H9 (cell line): ENCODE measurements at regions not wholly inside any gene's neighbourhood (a gene's known extent, or its start where the extent isn't known, plus 50 kb on each side); places are given as distances from the start of the nearest gene placed in this dataset.

ENCODE experiments used
- DNase-seq: peaks from one replicate; pipeline ENCODE4 v3.0.0-alpha.2; 2017
- H2AFZ ChIP-seq: one replicate; pipeline ENCODE4 v1.6.1; 2013; ENCODE audit warnings: mild to moderate bottlenecking, low read length, control low read depth, moderate library complexity
- H2AK5ac ChIP-seq: 2 replicates; pipeline ENCODE4 v1.6.1; 2013; ENCODE audit warnings: low read length, control low read depth, mixed read lengths; ENCODE audit not compliant: insufficient read length
- H2BK120ac ChIP-seq: one replicate; pipeline ENCODE4 v1.6.1; 2013; ENCODE audit warnings: low read depth, mild to moderate bottlenecking, low read length, control low read depth, inconsistent platforms; ENCODE audit not compliant: poor library complexity, severe bottlenecking
- H2BK12ac ChIP-seq: 2 replicates; pipeline ENCODE4 v1.6.1; 2013; ENCODE audit warnings: low read length, control low read depth, mixed read lengths, low read depth; ENCODE audit not compliant: insufficient read length
- H2BK15ac ChIP-seq: 2 replicates; pipeline ENCODE4 v1.6.1; 2013; ENCODE audit warnings: low read depth, low read length, control low read depth
- H2BK20ac ChIP-seq: one replicate; pipeline ENCODE4 v1.6.1; 2013; ENCODE audit warnings: low read depth, mild to moderate bottlenecking, low read length, control low read depth, inconsistent platforms; ENCODE audit not compliant: poor library complexity, severe bottlenecking
- H2BK5ac ChIP-seq: 2 replicates; pipeline ENCODE4 v1.6.1; 2013; ENCODE audit warnings: low read length, control low read depth, mixed read lengths; ENCODE audit not compliant: insufficient read length
- H3K14ac ChIP-seq: 2 replicates; pipeline ENCODE4 v1.6.1; 2013; ENCODE audit warnings: low read length, control low read depth; ENCODE audit not compliant: insufficient read depth
- H3K18ac ChIP-seq: 2 replicates; pipeline ENCODE4 v1.6.1; 2013; ENCODE audit warnings: low read depth, mild to moderate bottlenecking, mixed read lengths, low read length, control low read depth; ENCODE audit not compliant: insufficient read length
- H3K23ac ChIP-seq: 2 replicates; pipeline ENCODE4 v1.6.1; 2013; ENCODE audit warnings: low read length, control low read depth, mixed read lengths, low read depth; ENCODE audit not compliant: insufficient read length
- H3K23me2 ChIP-seq: 2 replicates; pipeline ENCODE4 v1.6.1; 2013; ENCODE audit warnings: low read depth, mild to moderate bottlenecking, mixed read lengths, low read length, control low read depth; ENCODE audit not compliant: insufficient read length, poor library complexity, severe bottlenecking
- H3K27ac ChIP-seq: 2 replicates; pipeline ENCODE4 v1.5.1; 2013; ENCODE audit warnings: low read length, control low read depth, mixed read lengths, low read depth; ENCODE audit not compliant: insufficient read length
- H3K27me3 ChIP-seq: 2 replicates; pipeline ENCODE4 v1.6.1; 2013; ENCODE audit warnings: low read length, control low read depth, inconsistent platforms; ENCODE audit not compliant: insufficient read depth
- H3K4ac ChIP-seq: 2 replicates; pipeline ENCODE4 v1.6.1; 2013; ENCODE audit warnings: low read depth, mild to moderate bottlenecking, control low read depth, inconsistent platforms, low read length, moderate library complexity
- H3K4me1 ChIP-seq: 2 replicates; pipeline ENCODE4 v1.6.1; 2013; ENCODE audit warnings: low read length, control low read depth, inconsistent platforms; ENCODE audit not compliant: insufficient read depth
- H3K4me2 ChIP-seq: 2 replicates; pipeline ENCODE4 v1.6.1; 2013; ENCODE audit warnings: low read length, control low read depth, mixed read lengths; ENCODE audit not compliant: insufficient read length, insufficient read depth
- H3K56ac ChIP-seq: 2 replicates; pipeline ENCODE4 v1.6.1; 2013; ENCODE audit warnings: low read depth, mild to moderate bottlenecking, mixed read lengths, low read length, control low read depth; ENCODE audit not compliant: insufficient read length
- H3K79me1 ChIP-seq: 2 replicates; pipeline ENCODE4 v1.6.1; 2013; ENCODE audit warnings: low read depth, mild to moderate bottlenecking, moderate library complexity, low read length, control low read depth, inconsistent platforms; ENCODE audit not compliant: insufficient read depth, poor library complexity, severe bottlenecking
- H3K79me2 ChIP-seq: 2 replicates; pipeline ENCODE4 v1.6.1; 2013; ENCODE audit warnings: low read length, control low read depth, inconsistent platforms; ENCODE audit not compliant: insufficient read depth
- H3K9ac ChIP-seq: 2 replicates; pipeline ENCODE4 v1.6.1; 2013; ENCODE audit warnings: low read length, control low read depth, mixed read lengths; ENCODE audit not compliant: insufficient read length; ENCODE audit errors: extremely low read depth
- H3K9me3 ChIP-seq: one replicate; pipeline ENCODE4 v1.6.1; 2013; ENCODE audit warnings: low read depth, low read length, inconsistent platforms; ENCODE audit not compliant: control insufficient read depth
- H3T11ph ChIP-seq: one replicate; pipeline ENCODE4 v1.6.1; 2013; ENCODE audit warnings: mild to moderate bottlenecking, low read length, control low read depth, inconsistent platforms
- H4K20me1 ChIP-seq: one replicate; pipeline ENCODE4 v1.6.1; 2013; ENCODE audit not compliant: control insufficient read depth, insufficient read length, insufficient read depth
- H4K5ac ChIP-seq: 2 replicates; pipeline ENCODE4 v1.6.1; 2013; ENCODE audit warnings: low read depth, mild to moderate bottlenecking, mixed read lengths, low read length, control low read depth; ENCODE audit not compliant: insufficient read length
- H4K8ac ChIP-seq: replicated peaks from 2 replicates; pipeline ENCODE4 v1.6.1; 2013; ENCODE audit warnings: low read length, control low read depth, mixed read lengths, low read depth; ENCODE audit not compliant: insufficient read length
- H4K91ac ChIP-seq: 2 replicates; pipeline ENCODE4 v1.6.1; 2013; ENCODE audit warnings: low read depth, mild to moderate bottlenecking, moderate library complexity, mixed read lengths, low read length, control low read depth; ENCODE audit not compliant: insufficient read length
- H3K27ac Mint-ChIP-seq, 3 experiments: 2 replicates in 2 of 3; 3 replicates in 1 of 3; pipeline ENCODE4 v1.8.0; 2020 to 2021; ENCODE audit warnings: mixed read lengths in 3 of 3, mild to moderate bottlenecking in 1 of 3, moderate library complexity in 1 of 3
- H3K27me3 Mint-ChIP-seq: 2 replicates; pipeline ENCODE4 v1.8.0; 2021; ENCODE audit warnings: low read depth, mild to moderate bottlenecking, moderate library complexity, mixed read lengths
- H3K36me3 Mint-ChIP-seq, 3 experiments: 2 replicates in 2 of 3; 3 replicates in 1 of 3; pipeline ENCODE4 v1.8.0; 2020 to 2021; ENCODE audit warnings: low read depth in 3 of 3, mixed read lengths in 3 of 3; ENCODE audit not compliant: insufficient read depth in 1 of 3
- H3K4me1 Mint-ChIP-seq, 2 experiments: 2 replicates each; pipeline ENCODE4 v1.8.0; 2020; ENCODE audit warnings: mixed read lengths in 2 of 2
- H3K4me3 Mint-ChIP-seq, 2 experiments: 2 replicates in 1 of 2; 3 replicates in 1 of 2; pipeline ENCODE4 v1.8.0; 2020 to 2021; ENCODE audit warnings: mild to moderate bottlenecking in 2 of 2, mixed read lengths in 2 of 2, moderate library complexity in 1 of 2
- H3K9me3 Mint-ChIP-seq, 2 experiments: 2 replicates in 1 of 2; 3 replicates in 1 of 2; pipeline ENCODE4 v1.8.0; 2020; ENCODE audit warnings: mild to moderate bottlenecking in 2 of 2, mixed read lengths in 2 of 2, moderate library complexity in 1 of 2
- WGBS: extraction: QIAGEN DNeasy Blood & Tissue Kit; methylation state at CpG from one replicate; pipeline ENCODE4 v1.1.7; 2013; ENCODE audit warnings: missing lambda C conversion rate, low lambda C conversion rate, mixed read lengths; ENCODE audit not compliant: insufficient read length; ENCODE audit errors: extremely low coverage; 5-methylcytosine and 5-hydroxymethylcytosine counted together
- TF ChIP-seq, protein P1 (sequence below): fragments of 200-600 bp; sonication (generic); conservative IDR thresholded peaks from 3 replicates; pipeline ENCODE4 v1.8.0; 2021; ENCODE audit warnings: antibody characterized with exemption, mild to moderate bottlenecking

DNA sequence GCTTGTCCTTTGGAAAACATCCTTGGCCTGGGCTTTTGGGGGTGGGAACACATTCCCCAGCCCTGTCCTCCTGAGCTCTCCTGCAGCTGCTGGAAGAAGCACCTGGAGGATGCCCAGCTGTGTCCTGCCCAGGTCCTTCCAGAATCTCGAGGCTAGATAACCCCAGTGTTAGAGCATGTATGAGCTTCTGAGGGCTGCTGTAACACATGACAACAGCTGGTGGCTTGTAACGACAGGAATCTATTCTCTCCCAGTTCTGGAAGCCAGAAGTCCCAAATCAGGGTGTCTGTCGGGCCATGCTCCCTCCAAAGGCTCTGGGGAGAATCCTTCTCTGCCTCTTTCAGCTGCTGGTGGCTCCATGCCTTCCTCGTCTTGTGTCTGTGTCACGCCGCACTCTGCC lies 403.6 kb upstream of the C2CD4B start:
- Histone ChIP-seq H2BK12ac (no peak overlapping the region), H2AK5ac (no peak overlapping the region), H3K18ac (no peak overlapping the region), H3K27ac (no peak overlapping the region), H3K4me1 (no peaks in the 10 kb centered on the region), H3K27me3 (no peaks in the 10 kb centered on the region), H3K79me2 (no peaks in the 10 kb centered on the region), H3K23ac (no peak overlapping the region), H3K23me2 (no peaks in the 10 kb centered on the region), H4K91ac (no peak overlapping the region), H3K9me3 (no peaks in the 10 kb centered on the region), H2BK120ac (no peak overlapping the region), H2BK15ac (no peak overlapping the region), H3K4ac (no peak overlapping the region), H2BK20ac (no peak overlapping the region), H3K14ac (no peak overlapping the region), H4K20me1 (no peaks in the 10 kb centered on the region), H2BK5ac (no peak overlapping the region), H4K5ac (no peak overlapping the region), H2AFZ (no peak overlapping the region), H4K8ac (no peak overlapping the region), H3T11ph (no peak overlapping the region), H3K79me1 (no peaks in the 10 kb centered on the region), H3K9ac (no peak overlapping the region), H3K56ac (no peak overlapping the region), H3K4me2 (no peak overlapping the region)
- WGBS, result no CpG with 5 or more reads among the region's 6 CpGs
- TF ChIP-seq, protein P1, sequence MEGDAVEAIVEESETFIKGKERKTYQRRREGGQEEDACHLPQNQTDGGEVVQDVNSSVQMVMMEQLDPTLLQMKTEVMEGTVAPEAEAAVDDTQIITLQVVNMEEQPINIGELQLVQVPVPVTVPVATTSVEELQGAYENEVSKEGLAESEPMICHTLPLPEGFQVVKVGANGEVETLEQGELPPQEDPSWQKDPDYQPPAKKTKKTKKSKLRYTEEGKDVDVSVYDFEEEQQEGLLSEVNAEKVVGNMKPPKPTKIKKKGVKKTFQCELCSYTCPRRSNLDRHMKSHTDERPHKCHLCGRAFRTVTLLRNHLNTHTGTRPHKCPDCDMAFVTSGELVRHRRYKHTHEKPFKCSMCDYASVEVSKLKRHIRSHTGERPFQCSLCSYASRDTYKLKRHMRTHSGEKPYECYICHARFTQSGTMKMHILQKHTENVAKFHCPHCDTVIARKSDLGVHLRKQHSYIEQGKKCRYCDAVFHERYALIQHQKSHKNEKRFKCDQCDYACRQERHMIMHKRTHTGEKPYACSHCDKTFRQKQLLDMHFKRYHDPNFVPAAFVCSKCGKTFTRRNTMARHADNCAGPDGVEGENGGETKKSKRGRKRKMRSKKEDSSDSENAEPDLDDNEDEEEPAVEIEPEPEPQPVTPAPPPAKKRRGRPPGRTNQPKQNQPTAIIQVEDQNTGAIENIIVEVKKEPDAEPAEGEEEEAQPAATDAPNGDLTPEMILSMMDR, result no peak
- Mint-ChIP-seq H3K4me3 (no peak overlapping the region), H3K36me3 (no peaks in the 10 kb centered on the region), H3K27me3 (no peaks in the 10 kb centered on the region; the same call in 1 of the 2 replicates), H3K27ac (no peak overlapping the region), H3K9me3 (no peaks in the 10 kb centered on the region), H3K4me1 (peaks cover 18 to 28% of the 10 kb centered on the region in 2 experiments)
- DNase-seq, result no peak
